ENCODE measurements at regions not wholly inside any gene's neighbourhood (a gene's known extent, or its start where the extent isn't known, plus 50 kb on each side); places are given as distances from the start of the nearest gene placed in this dataset.
A peak's percentile ranks its signal among the peaks of the same experiment; 100 is the strongest.
"Not testable (repeated sequence)": the region's sequence is repeated elsewhere in the genome, so short reads cannot be mapped to it uniquely, and the experiment has no call there.

DNA sequence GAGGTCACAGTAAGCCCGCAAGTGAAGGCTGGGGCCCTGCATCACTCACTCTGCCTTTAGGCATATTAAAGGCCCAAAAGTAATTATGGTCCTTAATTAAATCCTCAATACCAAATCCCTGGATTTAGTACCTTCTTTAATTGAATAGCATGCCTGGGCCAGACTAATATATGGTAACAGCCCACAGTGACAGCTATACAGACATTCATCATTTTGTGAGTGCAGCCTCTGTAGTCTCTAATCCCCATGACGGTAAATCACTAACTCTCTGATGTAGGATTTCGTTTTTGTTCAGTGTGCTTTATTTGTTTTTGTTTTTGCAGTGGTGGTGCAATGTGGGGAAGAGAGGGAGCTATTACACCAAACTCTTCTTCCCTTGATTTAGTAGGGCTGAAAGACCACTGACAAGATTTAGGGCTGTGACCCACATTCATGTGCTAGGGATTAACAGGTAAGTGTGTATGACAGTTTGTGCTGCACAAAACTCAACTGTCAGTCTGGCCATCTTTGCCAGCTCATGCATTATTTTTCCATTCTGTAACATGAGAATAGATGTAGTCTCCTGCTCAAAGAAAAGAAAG, 60.6 kb upstream of the SLC39A8 start:
- no peaks in the 10 kb centered on the region for H3K27me3 ChIP-seq
- no peak overlapping the region for H3K4me3 ChIP-seq
- H3K9me3 ChIP-seq = no peaks in the 10 kb centered on the region
- no peak for TF ChIP-seq EP300 (IDR thresholded peaks at IDR 0.05)
- TF ChIP-seq POLR2A (IDR thresholded peaks at IDR 0.05) = no peak
- TF ChIP-seq, protein P1, sequence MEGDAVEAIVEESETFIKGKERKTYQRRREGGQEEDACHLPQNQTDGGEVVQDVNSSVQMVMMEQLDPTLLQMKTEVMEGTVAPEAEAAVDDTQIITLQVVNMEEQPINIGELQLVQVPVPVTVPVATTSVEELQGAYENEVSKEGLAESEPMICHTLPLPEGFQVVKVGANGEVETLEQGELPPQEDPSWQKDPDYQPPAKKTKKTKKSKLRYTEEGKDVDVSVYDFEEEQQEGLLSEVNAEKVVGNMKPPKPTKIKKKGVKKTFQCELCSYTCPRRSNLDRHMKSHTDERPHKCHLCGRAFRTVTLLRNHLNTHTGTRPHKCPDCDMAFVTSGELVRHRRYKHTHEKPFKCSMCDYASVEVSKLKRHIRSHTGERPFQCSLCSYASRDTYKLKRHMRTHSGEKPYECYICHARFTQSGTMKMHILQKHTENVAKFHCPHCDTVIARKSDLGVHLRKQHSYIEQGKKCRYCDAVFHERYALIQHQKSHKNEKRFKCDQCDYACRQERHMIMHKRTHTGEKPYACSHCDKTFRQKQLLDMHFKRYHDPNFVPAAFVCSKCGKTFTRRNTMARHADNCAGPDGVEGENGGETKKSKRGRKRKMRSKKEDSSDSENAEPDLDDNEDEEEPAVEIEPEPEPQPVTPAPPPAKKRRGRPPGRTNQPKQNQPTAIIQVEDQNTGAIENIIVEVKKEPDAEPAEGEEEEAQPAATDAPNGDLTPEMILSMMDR (IDR thresholded peaks at IDR 0.05) = no peak
- peaks cover 0 to 7% (median 3%) of the 10 kb centered on the region in 4 donors for H3K4me1 ChIP-seq
- H3K36me3 ChIP-seq = no peaks in the 10 kb centered on the region
- H3K27ac ChIP-seq = no peak overlapping the region
- DNase-seq (ENCODE audit: low spot score in 2 of 2) = no peak
- WGBS, 2 donors = 73 to 74% methylated on average over 3 of the region's 3 CpGs

DNA sequence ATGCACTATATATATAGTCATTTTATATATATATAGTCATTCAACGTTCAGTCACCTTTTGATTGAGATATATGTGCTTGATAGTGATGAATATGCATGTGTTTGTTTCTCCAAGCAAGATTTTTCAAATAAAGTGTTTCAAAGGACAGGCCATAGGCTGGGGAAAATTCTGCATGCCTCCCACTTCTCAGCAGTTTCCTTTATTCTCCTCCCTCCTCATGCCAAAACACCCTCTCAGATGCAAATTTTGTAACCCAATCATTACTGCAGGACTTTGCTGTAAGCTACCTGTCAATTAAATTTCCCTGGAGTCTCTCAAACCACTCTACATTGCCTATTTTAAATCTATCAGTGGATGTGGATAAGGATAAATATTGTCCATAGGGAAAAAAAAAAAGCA, 65.6 kb upstream of the SLC39A8 start:
- not testable (repeated sequence) for H3K27me3 ChIP-seq; H3K9me3 ChIP-seq; H3K27ac ChIP-seq; DNase-seq (ENCODE audit: low spot score in 2 of 2); H3K4me3 ChIP-seq; H3K36me3 ChIP-seq; H3K4me1 ChIP-seq
- WGBS, 2 donors = 79 to 100% methylated on average over 1 of the region's 1 CpG

DNA sequence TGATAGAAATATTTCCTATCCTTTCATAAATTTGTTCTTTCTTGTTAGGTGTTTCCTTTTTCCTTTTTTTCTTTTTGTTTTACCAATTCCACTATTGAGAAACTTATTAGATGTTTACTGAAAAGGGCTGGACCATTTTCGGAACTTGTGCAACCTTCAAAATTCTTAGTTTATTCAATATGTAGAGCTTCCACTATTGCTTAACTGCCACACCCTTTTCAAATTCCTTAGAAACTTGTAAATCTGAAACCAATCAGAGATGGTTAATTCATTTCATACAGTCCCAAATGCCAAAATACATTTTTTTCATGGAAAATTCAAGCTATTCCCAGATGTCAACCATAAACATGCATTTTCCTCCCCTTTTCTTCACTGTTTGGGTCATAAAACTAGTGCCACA, 66.1 kb upstream of the SLC39A8 start:
- H3K27ac ChIP-seq = no peak overlapping the region
- TF ChIP-seq EP300 (IDR thresholded peaks at IDR 0.05) (no peak), POLR2A (IDR thresholded peaks at IDR 0.05) (no peak)
- TF ChIP-seq, protein P1 (IDR thresholded peaks at IDR 0.05) = no peak
- H3K36me3 ChIP-seq = no peaks in the 10 kb centered on the region
- H3K4me3 ChIP-seq = no peak overlapping the region
- H3K27me3 ChIP-seq = no peaks in the 10 kb centered on the region
- no peaks in the 10 kb centered on the region for H3K9me3 ChIP-seq
- 78 to 79% methylated on average over 1 of the region's 1 CpG for WGBS, 2 donors
- no peaks in the 10 kb centered on the region for H3K4me1 ChIP-seq
- DNase-seq (ENCODE audit: low spot score in 2 of 2) = no peak

DNA sequence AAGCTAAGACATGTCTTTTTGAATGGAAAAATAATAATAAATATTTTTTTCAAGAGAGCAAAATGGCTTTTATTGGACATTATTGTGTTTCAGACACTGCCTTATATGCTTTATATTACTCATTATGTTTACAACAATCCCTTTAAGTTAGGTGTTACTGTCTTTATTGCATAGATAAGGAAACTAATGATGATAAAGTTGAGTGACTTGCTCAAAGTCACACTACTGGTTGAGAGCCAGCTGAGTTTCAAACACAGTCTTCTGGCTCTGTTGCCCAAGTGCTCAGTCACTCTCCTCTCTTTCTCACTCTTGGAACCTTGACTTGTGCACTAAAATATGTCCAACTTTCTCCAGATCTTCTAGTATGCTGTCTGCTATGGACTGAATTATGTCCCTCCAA, 71.5 kb upstream of the SLC39A8 start:
- H3K4me1 ChIP-seq = peaks cover 0 to 11% (median 0%) of the 10 kb centered on the region in 4 donors
- no peak overlapping the region for H3K27ac ChIP-seq
- no peaks in the 10 kb centered on the region for H3K36me3 ChIP-seq
- H3K4me3 ChIP-seq = no peak overlapping the region
- TF ChIP-seq POLR2A (IDR thresholded peaks at IDR 0.05) (no peak), EP300 (IDR thresholded peaks at IDR 0.05) (no peak)
- TF ChIP-seq, protein P1 (IDR thresholded peaks at IDR 0.05) = no peak
- DNase-seq (ENCODE audit: low spot score in 2 of 2) = no peak
- H3K9me3 ChIP-seq = no peaks in the 10 kb centered on the region
- H3K27me3 ChIP-seq = no peaks in the 10 kb centered on the region

DNA sequence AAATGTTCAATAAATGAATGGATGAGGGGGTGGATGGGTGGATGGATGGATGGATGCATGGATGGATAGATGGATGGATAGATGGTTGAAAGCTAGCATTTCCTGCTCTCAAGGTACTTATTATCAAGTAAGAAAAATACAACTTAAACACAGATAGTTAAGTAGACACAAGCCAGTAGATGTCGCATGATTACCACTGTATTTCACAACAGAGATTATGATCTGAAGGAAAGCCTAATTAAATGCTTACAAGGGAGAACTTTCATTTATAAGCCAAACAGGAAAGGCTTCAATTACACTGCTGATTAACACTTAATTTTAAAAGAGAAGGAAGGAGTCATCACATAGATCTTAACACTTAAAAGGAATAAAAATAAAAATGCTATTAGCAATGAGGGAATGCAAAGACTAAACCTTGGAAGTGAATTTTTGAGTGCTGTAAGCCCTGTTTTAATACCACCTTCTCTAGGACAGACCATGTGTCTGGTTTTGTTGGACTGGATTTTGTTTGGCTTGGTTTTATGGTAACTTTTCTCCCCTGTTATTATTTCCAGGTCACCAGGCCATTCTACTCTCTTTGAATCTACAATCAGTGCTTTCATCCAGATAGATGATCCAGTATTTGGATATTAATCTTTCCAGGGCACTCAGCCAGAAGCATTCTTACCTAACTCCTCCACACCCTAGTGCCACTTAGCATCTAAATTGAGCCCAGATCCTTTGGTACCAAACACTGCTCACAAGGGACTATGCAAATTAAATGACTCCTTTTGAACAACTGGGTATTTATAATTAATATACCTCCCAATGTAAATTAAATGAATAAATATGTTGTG, 75.5 kb upstream of the SLC39A8 start:
- H3K27me3 ChIP-seq = no peaks in the 10 kb centered on the region
- peaks cover 0 to 11% (median 0%) of the 10 kb centered on the region in 4 donors for H3K4me1 ChIP-seq
- H3K27ac ChIP-seq = peak overlapping the region in 2 of 4 donors; percentile 20 to 36
- 55 to 58% methylated on average over 1 of the region's 1 CpG for WGBS, 2 donors
- TF ChIP-seq EP300 (IDR thresholded peaks at IDR 0.05) (no peak), POLR2A (IDR thresholded peaks at IDR 0.05) (no peak)
- TF ChIP-seq, protein P1 (IDR thresholded peaks at IDR 0.05) = no peak
- no peaks in the 10 kb centered on the region for H3K36me3 ChIP-seq
- DNase-seq (ENCODE audit: low spot score in 2 of 2) = no peak
- peaks cover 0 to 7% (median 0%) of the 10 kb centered on the region in 4 donors for H3K9me3 ChIP-seq
- H3K4me3 ChIP-seq = no peak overlapping the region
